HG02571 (cell line): ENCODE measurements at regions not wholly inside any gene's neighbourhood (a gene's known extent, or its start where the extent isn't known, plus 50 kb on each side); places are given as distances from the start of the nearest gene placed in this dataset.

ENCODE experiments used
- ATAC-seq: cut with Tn5 transposase; IDR thresholded peaks from one replicate; pipeline ENCODE4 v1.9.1; 2021; ENCODE audit warnings: mild to moderate bottlenecking, moderate library complexity; ENCODE audit not compliant: unreplicated experiment

GRCh38 chr3:44013967-44014366, 227.7 kb upstream of the TOPAZ1 start:
- ATAC-seq = no peak

GRCh38 chr3:44015170-44015569, 226.5 kb upstream of the TOPAZ1 start:
- no peak for ATAC-seq

- ATAC-seq = no peak
Observed at GRCh38 chr3:44016818-44017217, 224.9 kb upstream of the TOPAZ1 start.

GRCh38 chr3:44018926-44019325, 222.8 kb upstream of the TOPAZ1 start:
- no peak for ATAC-seq

- no peak for ATAC-seq
Observed at GRCh38 chr3:44019736-44020135, 221.9 kb upstream of the TOPAZ1 start.

- ATAC-seq = no peak
Observed at GRCh38 chr3:44020143-44020542, 221.5 kb upstream of the TOPAZ1 start.

GRCh38 chr3:44021651-44022594, 219.8 kb upstream of the TOPAZ1 start:
- no peak for ATAC-seq

GRCh38 chr3:44023961-44024593, 217.6 kb upstream of the TOPAZ1 start:
- no peak for ATAC-seq

GRCh38 chr3:44026220-44026865, 215.3 kb upstream of the TOPAZ1 start:
- no peak for ATAC-seq

- no peak for ATAC-seq
Observed at GRCh38 chr3:44029100-44029499, 212.6 kb upstream of the TOPAZ1 start.

GRCh38 chr3:44030285-44030684, 211.4 kb upstream of the TOPAZ1 start:
- no peak for ATAC-seq

GRCh38 chr3:44030687-44031305, 210.9 kb upstream of the TOPAZ1 start:
- ATAC-seq = no peak

GRCh38 chr3:44031387-44032380, 210.0 kb upstream of the TOPAZ1 start:
- no peak for ATAC-seq

- ATAC-seq = no peak
Observed at GRCh38 chr3:44032487-44032886, 209.2 kb upstream of the TOPAZ1 start.

GRCh38 chr3:44033123-44033522, 208.6 kb upstream of the TOPAZ1 start:
- ATAC-seq = no peak

GRCh38 chr3:44036850-44037249, 204.8 kb upstream of the TOPAZ1 start:
- no peak for ATAC-seq

- ATAC-seq = no peak
Observed at GRCh38 chr3:44039006-44039405, 202.7 kb upstream of the TOPAZ1 start.

GRCh38 chr3:44041726-44042125, 200.0 kb upstream of the TOPAZ1 start:
- no peak for ATAC-seq

GRCh38 chr3:44042772-44043171, 198.9 kb upstream of the TOPAZ1 start:
- ATAC-seq = no peak
